CD4-positive, alpha-beta T cell treated with Interleukin-6 at 100 ng/mL for 8 hours (primary cell): ENCODE measurements at regions not wholly inside any gene's neighbourhood (a gene's known extent, or its start where the extent isn't known, plus 50 kb on each side); places are given as distances from the start of the nearest gene placed in this dataset.

Source experiments
- DNase-seq: peaks from one replicate; pipeline ENCODE4 v3.0.0-alpha.2; 2020; ENCODE audit warnings: mixed read lengths, low spot score

DNA sequence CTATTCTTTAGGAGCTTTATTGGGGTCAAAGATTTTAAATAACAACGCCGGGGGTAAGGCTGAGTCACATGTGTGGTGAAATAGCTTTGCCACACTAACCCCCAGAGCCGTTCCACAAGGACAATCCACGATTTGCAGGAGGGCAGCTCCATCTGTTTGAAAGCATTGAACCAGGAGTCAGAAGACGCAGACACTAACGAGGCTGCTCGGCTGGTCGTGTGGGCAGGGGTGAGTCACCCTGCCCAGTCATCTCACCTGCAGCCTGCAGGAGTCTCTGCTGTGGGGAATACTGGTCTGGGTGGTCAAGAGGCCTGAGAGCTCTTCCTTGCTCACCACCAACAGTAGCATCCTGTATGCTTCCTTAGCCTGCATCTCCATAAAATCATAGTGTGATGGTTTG lies 149.2 kb upstream of the NCK2 start:
- no peak for DNase-seq

DNA sequence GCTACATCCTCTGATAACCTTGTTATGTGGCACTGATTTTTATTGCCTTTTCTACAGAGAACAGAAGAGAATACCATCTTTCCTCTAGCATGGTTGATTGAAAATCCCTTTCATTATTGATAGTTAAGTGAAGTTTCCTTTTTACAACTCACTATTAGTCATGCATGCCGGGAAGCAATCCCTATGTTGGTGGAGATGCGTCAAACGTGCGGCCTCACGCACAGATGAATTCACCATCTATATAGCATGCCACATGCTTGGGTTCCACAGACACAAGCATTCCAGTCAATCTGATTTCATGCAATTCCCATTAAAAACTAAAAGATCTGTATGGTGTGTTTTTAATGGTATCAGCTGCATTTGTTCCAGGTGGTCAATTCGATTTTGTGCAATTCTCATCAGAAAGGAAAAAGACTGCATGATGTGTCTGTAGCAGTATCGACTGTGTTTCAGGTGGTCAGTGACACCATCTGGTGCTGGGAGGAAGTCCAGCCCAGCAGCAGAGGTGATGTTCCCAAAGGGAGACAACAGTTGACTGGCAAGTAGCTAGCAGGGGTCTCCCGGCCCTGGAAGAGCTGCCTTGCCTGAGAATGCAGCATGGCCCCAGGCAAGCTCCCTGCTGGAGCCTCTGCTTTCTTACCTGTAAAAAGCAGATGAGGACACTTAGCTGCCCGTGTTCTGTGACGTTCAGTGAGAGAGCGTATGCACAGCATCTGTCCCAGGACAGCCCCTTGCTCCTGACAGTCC lies 151.3 kb upstream of the NCK2 start:
- DNase-seq: no peak

DNA sequence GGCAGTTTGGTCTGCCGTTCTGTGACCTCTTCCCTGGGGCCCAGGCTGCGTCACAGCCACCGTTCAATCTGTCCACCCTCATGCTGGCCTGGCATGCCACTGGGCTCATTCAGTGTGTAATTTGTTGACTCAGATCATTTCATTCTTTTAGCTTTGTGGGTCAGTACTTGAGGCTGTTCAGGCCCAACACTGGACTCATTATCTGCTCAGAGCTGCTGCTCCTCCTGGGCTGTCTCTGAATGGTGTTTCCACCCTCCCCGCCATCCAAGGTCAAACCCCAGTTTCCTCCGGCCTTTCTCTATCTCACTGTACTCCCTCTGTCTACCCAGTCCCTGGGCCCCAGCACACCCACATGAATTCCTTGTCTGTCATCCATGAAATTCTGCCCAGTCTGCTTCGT lies 152.4 kb upstream of the NCK2 start:
- no peak for DNase-seq

DNA sequence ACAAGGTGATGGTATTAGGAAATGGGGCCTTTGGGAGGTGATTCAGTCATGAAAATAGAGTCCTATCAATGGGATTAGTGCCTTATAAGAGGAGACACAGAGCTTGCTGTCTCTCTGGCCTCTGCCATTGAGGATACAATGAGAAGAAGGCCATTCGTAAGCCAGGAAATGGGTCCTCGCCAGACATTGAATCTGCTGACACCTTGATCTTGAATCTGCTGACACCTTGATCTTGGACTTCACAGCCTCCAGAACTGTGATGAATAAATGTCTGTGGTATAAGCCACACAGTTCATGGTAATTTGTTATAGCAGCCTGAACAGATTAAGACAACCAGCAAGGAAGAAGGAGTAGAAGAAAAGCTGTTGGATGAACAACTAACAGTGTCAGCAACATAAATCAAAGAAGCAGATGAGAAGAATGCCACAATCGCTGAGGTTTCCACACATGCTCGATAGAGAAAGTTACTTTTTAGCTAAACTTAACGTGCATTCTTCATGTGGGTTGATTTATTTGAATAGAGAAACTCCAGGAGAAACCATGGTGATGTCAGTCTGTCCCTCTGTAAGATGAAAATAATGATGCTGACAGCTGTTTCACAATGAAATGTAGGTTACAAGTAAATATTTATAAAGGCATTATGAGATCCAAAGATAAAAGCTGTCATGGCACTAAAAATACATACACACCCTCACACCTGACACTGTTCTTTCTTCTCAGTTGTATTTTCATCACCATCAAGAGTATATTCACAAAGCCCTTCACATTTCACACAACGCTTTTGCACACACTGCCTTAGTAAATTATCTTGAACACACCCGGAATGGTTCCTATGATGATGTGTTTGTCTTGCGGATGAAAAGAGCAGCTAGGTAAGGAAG lies 153.7 kb upstream of the NCK2 start:
- no peak for DNase-seq

DNA sequence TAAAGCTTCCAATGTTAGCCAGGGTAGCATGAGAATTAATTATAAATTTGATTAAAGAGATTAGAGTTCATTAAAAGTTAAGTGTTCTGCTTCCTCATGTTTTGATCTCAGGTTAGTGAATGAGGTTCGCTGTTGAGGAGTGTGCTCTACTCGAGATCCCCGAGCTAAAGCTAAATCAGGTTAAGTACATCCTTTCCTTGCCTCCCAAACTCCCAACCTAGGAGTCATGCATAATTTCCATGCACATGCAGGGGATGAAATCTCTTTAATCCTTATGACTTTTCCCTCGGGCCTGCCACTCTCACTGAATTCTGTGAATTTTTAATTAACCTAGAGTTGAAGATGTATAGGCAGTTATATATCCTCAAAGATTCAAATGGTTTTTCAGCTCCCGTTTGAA lies 156.1 kb upstream of the NCK2 start:
- DNase-seq: no peak

DNA sequence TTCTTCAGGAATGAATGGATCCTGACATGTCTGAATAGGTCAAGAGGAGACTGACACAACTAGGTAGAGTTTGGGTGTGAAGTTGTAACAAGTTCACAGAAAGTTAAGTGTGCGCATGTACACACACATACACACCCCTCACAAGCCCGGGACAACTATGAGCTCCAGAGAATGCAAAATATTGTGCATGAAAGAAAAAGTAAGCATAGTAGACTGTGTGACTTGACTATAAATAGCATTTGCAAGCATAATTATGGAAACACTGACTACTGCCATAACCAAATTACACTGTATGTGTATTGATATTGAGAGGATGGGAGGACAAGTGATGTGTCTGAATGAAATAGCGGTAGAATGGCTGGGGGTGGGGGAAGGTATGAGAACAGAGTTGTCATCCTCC lies 157.1 kb upstream of the NCK2 start:
- DNase-seq: no peak

DNA sequence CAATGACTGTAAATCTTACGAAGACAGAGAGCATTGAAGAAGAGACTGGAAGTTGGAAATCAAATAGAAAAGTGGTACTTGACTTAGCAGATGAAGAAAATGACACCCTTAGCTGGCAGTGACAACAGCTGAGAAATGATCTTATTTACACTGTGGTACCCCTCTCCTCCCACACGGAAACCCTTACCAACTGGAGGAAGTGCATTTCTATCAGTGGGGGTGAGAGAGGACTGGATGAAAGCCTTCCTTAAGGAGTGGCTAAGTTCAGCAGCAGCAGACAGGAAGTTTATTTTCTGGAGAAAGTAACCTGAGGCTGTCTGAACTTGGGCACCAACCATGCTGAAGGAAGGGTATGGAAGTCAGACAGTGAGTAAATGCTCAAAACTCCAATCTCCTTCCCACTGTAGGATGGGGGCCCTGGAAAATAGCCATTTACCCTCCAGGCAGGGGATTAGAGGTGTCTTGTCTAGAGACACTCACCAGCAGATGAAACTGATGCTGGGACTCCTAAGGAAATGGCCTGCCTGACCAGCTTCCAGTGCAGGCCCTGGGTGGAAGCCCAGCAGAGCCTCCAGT lies 160.2 kb upstream of the NCK2 start:
- DNase-seq: no peak

DNA sequence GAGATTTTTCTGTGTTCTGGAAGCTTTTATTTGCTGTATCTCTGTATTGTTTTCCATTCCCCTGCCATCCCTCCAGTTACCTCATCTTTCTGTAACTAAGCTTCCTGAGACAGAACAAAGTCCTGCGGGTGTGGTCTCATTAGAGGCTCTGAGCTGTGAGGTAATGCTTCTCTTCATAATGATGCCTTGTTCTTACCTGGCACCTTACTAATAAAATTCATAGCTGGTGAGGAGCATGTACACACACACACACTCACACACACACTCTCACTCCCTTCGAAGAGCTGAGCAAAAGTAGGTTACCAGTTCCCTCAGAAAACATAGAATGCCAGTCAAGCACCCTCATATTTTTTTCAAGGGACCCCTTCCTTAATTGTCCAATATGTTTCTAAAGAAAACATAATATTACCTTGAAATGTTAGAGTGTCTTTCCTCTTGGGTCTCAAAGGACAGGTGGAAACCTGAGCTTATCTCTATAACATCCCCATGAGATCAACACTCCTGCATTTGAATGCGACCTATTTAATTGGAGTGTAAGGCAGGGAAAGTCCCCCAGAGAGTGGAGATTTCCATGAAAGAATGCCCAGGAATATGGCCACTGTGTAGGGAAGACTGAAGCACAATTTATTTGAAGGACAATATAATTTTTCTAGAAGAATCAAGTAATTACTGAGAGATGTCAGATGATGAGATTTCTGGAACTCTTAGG lies 161.6 kb upstream of the NCK2 start:
- no peak for DNase-seq

DNA sequence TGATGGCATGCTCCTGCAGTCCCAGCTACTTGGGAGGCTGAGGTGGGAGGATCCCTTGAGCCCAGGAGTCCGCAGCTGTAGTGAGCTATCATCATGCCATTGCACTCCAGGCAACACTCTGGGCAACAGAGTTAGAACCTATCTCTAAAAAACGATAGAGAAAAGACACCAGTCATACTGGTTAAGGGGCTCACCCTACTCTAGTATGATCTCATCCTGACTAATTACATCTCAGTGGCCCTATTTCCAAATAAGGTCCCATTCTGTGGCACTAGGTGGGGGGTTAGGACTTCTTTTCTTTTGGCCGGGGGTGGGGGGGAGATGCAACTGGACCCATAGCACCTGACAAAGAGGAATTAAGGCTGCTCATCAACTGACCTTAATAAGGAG lies 163.2 kb upstream of the NCK2 start:
- DNase-seq: no peak

DNA sequence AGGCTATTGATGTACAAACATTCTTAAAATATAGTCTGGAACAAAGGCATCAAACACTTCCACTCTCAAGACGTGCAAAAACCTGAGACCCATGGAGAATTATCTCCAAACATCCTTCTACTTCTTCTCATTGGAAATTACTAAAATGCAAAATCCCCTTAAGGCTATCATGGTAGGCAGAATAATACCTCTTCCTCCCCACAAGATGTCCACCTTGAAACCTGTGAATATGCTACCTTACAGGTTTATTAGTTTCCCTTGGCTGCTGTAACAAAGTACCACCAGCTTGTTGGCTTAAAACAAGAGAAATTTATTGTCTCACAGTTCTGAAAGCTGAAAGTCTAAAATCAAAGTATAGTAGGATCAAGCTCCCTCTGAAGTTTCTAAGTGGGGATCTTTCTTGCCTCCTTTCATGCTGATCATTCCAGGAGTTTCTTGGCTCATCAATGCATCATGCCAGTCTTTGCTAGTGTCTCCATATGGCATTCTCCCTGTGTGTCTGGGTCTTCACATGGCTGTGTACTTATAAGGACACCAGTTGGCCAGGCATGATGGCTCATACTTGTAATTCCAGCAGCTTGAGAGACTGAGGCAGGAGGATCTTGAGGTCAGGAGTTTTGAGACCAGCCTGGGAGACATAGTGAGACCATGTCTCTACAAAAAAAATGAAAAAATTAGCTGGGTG lies 163.7 kb upstream of the NCK2 start:
- no peak for DNase-seq

DNA sequence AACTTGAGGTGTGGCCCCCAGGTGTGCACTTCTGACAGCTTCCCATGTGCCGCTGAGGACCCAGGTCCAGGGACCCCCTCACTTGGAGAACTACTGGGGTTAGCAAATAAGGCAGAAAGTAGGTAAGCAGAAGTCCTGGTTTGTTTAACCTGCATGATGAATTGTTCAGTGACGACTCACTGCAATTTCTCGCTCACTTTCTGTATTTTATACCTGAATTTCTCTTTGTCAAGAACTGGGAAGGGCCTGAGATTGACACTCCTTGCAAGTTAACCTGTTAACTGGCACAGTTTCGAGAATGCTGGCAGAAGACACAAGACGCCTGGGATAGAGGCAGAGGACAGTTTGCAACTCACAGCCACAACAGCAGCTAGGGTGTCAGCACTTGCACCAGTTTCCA lies 164.5 kb upstream of the NCK2 start:
- DNase-seq: no peak

DNA sequence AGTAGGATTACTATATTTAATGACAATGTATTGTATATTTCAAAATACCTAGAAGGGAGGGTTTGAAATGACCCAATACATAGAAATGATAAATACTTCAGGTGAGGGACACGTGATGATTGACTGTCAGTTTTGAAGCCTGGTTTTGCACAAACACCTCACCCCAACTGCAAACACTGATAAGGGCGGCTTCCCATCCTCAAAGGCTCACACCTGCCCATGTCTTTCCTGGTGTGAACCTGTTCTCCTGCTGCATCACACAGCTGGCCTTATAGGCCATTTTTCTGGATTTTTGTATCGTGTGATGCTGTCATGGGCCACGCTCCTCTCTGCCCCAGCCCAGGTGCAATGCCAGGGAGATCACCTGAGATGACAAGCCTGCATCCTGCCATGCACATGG lies 166.5 kb upstream of the NCK2 start:
- no peak for DNase-seq

DNA sequence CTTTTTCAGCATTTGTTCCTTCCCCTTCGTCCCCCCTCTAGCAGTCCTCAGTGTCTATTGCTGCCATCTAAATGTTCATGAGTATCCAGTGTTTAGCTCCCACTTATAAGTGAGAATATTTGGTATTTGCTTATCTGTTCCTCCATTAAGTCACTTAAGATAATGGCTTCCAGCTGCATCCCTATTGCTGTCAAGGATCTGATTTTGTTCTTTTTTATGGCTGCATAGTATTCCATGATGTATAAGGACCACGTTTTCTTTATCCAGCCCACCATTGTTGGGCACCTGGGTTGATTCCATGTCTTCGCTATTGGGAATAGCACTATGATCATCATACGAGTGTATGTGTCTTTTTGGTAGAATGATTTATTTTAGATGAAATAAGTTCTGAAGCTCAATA lies 166.9 kb upstream of the NCK2 start:
- no peak for DNase-seq

DNA sequence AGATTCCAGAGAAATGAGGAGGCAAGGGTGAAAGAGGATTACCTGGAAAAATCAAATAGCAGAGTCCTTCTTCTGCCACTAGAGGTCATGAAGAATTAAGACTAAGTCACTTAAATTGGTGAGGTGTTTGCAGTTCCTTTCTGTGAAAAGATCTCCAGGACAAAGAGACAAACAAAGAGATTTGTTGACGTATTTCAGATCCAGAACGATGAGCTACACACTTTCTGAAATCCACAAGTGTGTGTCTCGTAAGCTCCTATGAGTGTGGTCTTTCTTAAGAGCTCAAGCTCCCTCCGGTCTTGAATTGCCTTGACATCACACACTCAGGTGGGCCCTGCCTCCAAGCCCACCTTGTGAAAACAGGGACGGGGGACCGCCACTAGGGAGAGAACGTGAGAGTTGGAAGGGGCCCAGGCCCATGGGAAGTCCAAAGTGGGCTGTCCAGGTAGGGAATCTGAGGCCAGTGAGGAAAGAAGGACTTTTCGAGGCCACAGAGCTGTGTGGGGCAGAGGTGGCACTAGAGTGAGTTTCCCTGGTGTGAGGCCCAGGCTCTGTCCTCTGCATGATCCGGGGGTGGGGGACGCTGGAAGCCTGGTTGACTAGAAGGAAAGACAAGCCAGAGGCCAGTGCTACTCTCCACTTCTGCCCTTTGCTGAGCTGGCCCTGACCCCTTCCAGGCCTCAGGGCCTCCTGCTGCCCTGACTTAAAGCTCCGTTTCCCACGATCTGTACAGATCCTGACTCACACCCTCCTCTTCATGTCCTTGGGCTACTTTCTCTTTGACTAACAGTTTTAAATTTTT lies 168.1 kb upstream of the NCK2 start:
- DNase-seq: peak; percentile 47

DNA sequence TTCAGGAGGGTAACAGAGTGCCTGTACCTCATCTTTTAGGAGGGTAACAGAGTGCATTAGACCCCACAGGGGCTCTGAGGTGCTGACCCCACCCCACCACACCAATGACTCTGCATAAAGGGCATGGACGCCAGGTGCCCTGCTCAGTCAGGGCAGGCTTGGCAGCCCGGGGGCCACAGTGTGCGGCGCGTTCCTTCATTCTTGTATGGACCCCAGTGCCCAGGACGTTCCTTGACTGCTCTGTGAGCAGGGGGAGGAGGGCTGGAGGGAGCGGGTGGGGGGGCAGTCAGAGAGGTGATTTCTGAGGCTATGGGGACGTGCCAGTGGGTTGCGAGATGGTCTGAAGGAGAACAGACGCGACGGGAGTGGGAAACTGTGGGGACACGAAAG lies 168.7 kb upstream of the NCK2 start:
- no peak for DNase-seq

DNA sequence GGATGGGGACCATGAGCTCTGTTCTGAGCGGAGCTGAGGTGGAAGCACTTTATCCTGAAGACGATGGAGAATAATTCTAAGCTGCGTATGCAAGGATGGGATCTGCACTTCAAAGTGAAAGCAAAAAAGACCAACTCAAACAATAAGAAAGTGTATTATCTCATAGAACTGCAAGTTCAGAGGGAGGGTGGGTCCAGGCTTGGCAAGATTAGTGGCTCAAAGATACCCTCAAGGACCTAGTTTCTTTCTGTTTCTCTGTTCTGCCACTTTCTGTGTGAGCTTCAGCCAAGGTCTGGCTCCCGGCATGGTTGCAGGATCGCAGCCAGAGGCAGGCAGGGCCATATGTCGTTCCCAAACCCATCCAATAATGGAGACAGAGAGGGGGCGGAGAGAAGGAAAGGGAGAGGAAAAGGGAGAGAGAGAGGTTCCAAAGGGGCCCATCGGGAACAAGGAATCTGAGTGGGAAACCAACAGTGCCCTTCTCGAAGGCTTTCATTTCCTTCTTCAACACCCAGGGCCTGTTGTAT lies 169.2 kb upstream of the NCK2 start:
- no peak for DNase-seq

DNA sequence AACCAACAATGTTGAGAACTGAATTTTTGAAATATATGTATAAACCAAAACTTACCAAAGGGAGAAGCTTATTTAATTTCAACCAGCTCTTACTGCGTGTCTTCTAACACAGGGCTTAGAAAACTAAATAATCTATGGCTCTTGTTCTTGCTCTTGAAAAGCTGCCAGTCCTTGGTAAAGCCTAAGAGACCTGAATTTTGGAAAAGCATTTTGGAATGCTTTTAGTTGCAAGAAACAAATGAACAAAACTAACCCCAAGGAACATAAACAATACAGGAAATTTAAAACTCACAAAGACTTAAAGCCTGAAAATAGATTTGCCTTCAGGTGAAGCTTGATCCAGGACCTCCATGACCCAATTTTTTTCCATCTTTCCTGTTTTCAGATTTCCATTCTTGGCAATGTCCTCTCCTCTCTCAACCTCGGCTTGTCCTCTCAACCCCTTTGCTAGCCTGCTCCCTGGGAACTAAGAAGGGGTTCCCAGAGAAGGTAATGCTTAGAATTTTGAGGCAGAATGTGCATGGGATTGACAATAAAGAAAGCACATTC lies 169.8 kb upstream of the NCK2 start:
- no peak for DNase-seq

DNA sequence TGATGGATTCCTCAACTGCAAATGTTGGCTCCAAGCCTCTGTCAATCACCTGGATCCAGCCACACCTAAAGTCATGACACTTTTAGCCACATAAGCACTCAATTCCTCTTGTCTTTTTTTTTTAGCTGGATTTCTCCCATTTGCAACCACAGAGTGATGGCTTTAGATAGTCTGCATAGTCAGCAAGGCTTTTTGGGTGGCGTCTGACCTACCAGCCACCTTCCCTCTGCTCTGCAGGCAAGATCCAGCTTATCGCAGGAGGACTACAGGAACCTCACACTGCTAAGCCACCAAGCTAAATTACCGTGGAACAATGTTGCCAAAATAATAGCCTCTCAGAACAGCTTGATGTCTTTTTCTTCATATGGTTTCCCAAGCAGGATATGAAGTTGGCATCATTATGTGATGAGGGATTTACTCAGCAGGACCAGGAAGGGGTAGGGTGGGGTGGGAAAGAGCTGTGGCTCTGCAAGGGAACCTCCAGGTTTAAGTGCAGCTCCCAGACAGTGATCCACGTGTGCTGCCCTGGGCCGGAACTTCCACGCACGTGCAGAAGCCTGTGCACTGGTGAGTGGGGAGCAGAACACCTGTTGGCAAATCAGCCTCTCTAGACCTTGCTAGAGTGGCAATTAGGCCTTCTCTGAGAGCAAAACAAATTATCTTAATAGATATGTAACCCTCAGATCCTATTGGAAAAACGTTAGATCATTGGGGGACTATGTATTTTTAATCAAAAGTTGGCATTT lies 170.6 kb upstream of the NCK2 start:
- DNase-seq: no peak

DNA sequence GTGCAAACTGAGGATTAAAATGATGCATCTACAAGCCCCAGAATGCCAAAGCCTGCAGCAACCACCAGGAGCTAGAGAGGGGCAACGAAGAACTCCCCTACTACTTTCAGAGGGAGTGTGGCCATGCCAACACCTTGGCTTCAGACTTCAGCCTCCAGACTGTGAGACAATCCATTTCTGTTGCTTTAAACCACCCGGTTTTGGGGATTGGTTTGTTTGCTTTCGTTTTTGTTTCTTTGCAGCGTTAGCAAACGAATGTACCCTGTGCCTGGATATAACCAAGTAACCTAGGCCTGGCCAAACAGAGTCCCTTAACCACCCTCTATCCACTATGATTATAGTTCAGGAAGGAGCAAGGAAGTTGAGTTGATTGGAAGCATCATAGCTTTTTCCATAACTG lies 171.2 kb upstream of the NCK2 start:
- DNase-seq: no peak

DNA sequence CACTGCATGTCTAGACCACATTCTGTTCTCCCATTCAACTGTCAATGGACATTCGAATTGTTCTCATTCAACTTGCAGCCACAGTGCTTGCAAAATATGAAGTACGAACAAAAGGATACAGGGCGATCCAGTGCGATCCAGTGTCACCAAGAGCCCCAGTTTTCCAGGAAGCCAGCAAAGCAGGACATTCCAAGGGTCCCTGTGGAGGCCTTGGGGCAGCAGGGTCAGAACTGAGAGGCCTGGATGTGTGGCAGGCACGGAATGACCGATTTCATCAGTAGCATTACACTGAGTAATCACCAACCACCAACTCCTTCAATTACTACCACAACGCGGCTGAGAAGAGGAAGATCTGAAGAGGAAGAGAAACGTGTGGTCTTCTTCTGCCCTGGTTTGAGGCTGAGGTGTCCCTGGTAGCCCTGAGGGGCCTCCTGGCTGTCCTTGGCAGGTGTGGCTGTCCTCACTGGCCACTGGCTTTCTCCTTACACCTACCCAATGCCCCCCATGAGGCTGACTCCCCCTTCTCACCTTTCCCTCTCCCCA lies 172.7 kb upstream of the FHL2 start:
- DNase-seq: no peak
